ENCODE measurements at regions not wholly inside any gene's neighbourhood (a gene's known extent, or its start where the extent isn't known, plus 50 kb on each side); places are given as distances from the start of the nearest gene placed in this dataset.

- TF ChIP-seq, protein P1, sequence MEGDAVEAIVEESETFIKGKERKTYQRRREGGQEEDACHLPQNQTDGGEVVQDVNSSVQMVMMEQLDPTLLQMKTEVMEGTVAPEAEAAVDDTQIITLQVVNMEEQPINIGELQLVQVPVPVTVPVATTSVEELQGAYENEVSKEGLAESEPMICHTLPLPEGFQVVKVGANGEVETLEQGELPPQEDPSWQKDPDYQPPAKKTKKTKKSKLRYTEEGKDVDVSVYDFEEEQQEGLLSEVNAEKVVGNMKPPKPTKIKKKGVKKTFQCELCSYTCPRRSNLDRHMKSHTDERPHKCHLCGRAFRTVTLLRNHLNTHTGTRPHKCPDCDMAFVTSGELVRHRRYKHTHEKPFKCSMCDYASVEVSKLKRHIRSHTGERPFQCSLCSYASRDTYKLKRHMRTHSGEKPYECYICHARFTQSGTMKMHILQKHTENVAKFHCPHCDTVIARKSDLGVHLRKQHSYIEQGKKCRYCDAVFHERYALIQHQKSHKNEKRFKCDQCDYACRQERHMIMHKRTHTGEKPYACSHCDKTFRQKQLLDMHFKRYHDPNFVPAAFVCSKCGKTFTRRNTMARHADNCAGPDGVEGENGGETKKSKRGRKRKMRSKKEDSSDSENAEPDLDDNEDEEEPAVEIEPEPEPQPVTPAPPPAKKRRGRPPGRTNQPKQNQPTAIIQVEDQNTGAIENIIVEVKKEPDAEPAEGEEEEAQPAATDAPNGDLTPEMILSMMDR (IDR thresholded peaks at IDR 0.05; ENCODE audit: low read depth, low read length), result no peak
- H3K4me3 ChIP-seq (ENCODE audit: low read depth, low read length), result no peak overlapping the region
Measured at GRCh38 chr7:46784732-46785131, 797.2 kb downstream of the TNS3 start.

DNA sequence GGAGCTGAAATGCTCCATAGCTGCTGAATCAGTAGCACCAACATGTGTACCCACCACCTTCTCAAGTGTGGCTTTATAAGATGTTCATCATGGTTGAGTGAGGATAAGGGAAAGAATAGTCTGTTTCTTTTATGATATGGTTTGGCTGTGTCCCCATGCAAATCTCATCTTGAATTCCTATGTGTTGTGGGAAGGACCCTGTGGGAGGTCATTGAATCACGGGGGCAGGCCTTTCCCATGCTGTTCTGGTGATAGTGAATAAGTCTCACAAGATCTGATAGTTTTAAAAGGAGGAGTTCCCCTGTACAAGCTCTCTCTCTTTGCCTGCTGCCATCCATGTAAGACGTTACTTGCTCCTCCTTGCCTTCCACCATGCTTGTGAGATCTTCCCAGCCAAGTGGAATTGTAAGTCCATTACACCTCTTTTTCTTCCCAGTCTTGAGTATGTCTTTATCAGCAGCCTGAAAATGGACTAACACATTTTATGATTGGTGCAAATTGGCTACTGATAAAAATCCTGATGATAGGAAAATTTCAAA is 799.9 kb downstream of the TNS3 start:
- H3K4me3 ChIP-seq (ENCODE audit: low read depth, low read length), result no peak overlapping the region
- TF ChIP-seq, protein P1 (IDR thresholded peaks at IDR 0.05; ENCODE audit: low read depth, low read length), result no peak

DNA sequence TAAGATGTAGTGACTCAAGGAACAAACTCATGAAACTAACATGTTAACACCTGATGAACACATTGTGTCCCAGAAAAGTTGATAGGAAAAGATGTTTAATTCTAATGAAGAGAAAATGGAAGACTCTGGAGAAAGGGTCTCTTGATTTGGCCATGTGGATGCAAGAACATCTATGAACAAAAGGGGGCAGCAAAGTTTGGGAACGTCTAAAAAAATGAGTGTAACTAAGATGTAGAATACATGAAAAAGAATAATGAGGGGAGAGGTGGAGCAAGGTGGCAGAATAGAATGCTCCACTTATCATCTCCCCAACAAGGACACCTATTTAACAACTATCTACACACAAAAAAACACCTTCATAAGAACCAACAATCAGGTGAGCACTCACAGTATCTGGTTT is 805.1 kb downstream of the TNS3 start:
- TF ChIP-seq, protein P1 (IDR thresholded peaks at IDR 0.05; ENCODE audit: low read depth, low read length), result peak; percentile 41; the same call in 1 of the 2 replicates
- no peak overlapping the region for H3K4me3 ChIP-seq (ENCODE audit: low read depth, low read length)

DNA sequence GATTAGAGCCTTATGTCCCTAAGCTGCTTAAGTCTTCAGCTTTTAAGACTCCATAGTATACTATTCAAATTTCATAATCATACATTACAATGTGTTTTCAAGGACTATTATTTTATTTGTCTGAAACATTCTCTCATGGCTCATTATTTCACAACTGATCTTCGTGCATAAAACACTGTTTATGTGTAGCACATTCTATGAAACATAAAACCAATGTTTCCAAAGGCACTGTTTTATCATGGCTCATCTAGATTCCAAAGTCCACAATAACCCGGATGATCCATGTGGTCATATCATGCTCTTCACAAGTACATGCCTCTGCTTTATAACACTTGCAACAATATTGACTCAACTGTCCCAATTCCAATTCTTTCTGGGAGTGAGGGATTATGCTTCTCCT is 806.1 kb downstream of the TNS3 start:
- TF ChIP-seq, protein P1 (IDR thresholded peaks at IDR 0.05; ENCODE audit: low read depth, low read length), result no peak
- no peak overlapping the region for H3K4me3 ChIP-seq (ENCODE audit: low read depth, low read length)

DNA sequence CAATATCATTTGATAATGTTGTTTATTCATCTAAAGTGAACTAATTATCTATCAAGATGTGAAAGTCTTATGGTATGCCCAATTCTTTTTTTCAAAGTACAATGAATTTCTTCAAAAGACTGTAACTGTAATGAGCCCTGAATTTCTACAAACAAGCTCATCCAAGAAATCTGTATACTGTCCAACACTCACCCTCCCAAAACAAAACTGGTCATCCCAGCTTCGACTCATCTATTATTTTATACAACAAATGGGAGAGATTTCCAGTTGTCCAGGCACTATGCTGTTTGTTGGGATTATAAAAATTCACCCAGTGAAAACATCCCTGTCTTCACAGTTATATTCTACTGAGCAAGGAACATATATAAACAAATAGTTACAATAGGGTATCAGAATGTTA is 806.9 kb downstream of the TNS3 start:
- TF ChIP-seq, protein P1 (IDR thresholded peaks at IDR 0.05; ENCODE audit: low read depth, low read length), result no peak
- no peak overlapping the region for H3K4me3 ChIP-seq (ENCODE audit: low read depth, low read length)

DNA sequence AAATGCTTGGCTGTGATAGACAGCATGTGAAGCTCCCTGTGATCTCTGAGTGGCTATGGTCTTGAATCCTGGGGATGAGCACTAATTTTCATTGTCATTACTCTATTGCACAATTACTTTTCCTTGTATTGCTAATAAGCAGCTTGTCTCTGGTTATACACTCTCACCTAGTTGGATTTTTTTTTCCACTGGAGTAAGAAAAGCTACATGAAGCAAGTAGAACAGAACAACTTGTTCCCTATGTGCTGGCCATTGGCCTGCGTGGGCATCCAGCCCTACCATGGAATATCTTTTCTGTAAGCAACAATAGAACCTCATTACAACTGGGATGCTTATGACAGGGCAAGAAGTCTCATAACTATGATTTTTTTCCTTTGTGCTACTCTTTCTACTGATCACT is 807.4 kb downstream of the TNS3 start:
- TF ChIP-seq, protein P1 (IDR thresholded peaks at IDR 0.05; ENCODE audit: low read depth, low read length), result no peak
- no peak overlapping the region for H3K4me3 ChIP-seq (ENCODE audit: low read depth, low read length)

DNA sequence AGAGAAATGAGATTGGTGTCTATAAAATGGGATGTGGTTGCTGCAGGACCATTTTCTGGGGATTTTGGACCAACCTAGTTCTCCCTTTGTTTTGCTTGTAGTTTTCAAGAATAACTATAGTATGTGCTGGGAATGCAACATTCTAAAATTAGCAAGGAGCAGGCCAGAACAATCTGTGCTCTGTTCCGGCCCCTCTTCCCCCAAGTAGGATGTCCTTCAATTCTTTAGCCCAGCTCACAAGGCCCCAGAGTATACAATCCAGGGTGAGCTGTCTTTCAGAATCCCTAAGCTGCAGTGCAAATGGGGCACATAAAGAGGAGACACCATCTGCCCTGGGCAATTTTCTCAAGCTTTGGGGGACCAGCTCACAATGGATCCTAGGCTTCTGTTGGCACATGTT is 809.1 kb downstream of the TNS3 start:
- TF ChIP-seq, protein P1 (IDR thresholded peaks at IDR 0.05; ENCODE audit: low read depth, low read length), result no peak
- H3K4me3 ChIP-seq (ENCODE audit: low read depth, low read length), result no peak overlapping the region

Measured in WI38 (cell line).